AG04449 (cell line): ENCODE measurements at regions not wholly inside any gene's neighbourhood (a gene's known extent, or its start where the extent isn't known, plus 50 kb on each side); places are given as distances from the start of the nearest gene placed in this dataset.

ENCODE experiments used
- CTCF ChIA-PET: fragments of 350-600 bp; formaldehyde crosslinking; extraction: SDS; loops from one replicate; lab custom pipeline; 2021; ENCODE audit warnings: antibody characterized with exemption; lab: Yijun Ruan, JAX
- POLR2A ChIA-PET: fragments of 400-600, 350-600 bp; formaldehyde crosslinking; extraction: SDS; loops from one replicate; lab custom pipeline; 2020; ENCODE audit warnings: antibody characterized with exemption, inconsistent platforms; lab: Yijun Ruan, JAX
- DNase-seq: peaks from one replicate; pipeline ENCODE4 v3.0.0-alpha.2; 2010; ENCODE audit warnings: low read depth, low spot score
- H3K4me3 ChIP-seq: 2 replicates; pipeline ENCODE4 v1.5.1; 2011; ENCODE audit warnings: low read depth, mild to moderate bottlenecking, control low read depth, low read length
- TF ChIP-seq, protein P1 (sequence below): IDR thresholded peaks from one replicate; pipeline ENCODE4 v1.5.1; 2011; ENCODE audit warnings: mild to moderate bottlenecking, moderate library complexity, low read length, control low read depth, inconsistent platforms; ENCODE audit not compliant: insufficient read depth; ENCODE audit errors: missing control alignments

DNA sequence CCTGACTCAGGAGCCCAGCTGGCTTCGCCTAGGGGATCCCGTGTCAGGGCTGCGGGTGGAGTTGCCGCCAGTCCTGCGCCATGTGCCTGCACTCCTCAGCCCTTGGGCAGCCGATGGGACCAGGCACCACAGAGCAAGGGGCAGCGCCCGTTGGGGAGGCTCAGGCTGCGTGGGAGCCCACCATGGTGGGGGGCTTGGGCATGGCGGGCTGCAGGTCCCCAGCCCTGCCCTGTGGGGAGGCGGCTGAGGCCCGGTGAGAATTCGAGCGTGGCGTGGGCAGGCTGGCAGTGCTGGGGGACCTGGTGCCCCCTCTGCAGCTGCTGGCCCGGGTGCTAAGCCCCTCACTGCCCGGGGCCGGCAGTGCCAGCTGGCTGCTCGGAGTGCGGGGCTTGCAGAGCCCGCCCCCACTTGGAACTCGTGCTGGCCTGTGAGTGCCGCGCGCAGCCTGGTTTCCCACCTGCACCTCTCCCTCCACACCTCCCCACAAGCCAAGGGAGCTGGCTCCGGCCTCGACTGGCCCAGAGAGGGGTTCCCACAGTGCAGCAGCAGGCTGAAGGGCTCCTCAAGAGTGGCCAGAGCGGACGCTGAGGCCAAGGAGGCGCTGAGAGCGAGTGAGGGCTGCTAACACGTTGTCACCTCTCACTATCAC is 135.1 kb upstream of the SEL1L start:
- DNase-seq, result no peak
- TF ChIP-seq, protein P1, sequence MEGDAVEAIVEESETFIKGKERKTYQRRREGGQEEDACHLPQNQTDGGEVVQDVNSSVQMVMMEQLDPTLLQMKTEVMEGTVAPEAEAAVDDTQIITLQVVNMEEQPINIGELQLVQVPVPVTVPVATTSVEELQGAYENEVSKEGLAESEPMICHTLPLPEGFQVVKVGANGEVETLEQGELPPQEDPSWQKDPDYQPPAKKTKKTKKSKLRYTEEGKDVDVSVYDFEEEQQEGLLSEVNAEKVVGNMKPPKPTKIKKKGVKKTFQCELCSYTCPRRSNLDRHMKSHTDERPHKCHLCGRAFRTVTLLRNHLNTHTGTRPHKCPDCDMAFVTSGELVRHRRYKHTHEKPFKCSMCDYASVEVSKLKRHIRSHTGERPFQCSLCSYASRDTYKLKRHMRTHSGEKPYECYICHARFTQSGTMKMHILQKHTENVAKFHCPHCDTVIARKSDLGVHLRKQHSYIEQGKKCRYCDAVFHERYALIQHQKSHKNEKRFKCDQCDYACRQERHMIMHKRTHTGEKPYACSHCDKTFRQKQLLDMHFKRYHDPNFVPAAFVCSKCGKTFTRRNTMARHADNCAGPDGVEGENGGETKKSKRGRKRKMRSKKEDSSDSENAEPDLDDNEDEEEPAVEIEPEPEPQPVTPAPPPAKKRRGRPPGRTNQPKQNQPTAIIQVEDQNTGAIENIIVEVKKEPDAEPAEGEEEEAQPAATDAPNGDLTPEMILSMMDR, result no peak
- POLR2A ChIA-PET, result no interaction called here
- CTCF ChIA-PET, result no interaction called here
- H3K4me3 ChIP-seq, result no peak overlapping the region

DNA sequence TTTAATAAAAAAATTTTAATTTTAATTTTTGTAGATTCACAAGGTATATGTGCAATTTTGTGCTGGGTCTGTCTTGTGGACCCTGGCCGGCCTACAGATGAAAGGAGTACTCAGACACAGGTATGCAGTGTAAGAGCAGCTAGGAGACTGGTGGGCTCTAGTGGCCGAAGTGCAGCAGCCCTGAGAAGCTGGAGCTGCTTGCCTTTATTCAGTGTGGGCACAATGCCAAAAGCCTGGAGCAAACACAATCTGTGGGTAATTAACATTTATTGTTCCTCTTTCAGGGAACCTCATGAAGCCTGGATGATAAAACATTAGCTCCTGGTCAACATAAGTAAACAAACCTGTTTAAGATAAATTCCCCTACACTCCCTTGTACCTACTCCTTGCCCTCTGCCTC is 135.7 kb upstream of the SEL1L start:
- ChIA-PET CTCF (no interaction called here), POLR2A (no interaction called here)
- TF ChIP-seq, protein P1, result no peak
- H3K4me3 ChIP-seq, result no peak overlapping the region
- no peak for DNase-seq

DNA sequence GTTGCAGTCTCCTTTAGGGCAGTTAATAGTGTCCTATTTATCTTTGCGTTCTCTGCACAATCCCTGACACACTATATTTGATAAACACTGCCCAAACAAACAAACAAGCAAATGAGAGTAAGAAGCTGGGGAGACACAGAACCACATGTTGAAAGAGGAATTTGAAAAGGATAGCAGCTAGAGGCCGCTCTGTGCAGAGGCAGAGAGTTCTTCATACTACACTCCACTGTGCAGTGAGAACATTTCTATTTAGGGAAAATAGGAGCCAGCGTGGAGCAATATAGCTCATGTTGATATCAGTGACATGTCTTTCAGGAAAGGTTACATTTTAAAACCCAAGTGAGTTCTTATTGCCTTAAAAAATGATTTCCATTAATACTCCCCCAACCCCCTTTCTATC is 140.3 kb upstream of the SEL1L start:
- ChIA-PET CTCF (no interaction called here), POLR2A (no interaction called here)
- no peak overlapping the region for H3K4me3 ChIP-seq
- no peak for DNase-seq
- TF ChIP-seq, protein P1, result no peak

DNA sequence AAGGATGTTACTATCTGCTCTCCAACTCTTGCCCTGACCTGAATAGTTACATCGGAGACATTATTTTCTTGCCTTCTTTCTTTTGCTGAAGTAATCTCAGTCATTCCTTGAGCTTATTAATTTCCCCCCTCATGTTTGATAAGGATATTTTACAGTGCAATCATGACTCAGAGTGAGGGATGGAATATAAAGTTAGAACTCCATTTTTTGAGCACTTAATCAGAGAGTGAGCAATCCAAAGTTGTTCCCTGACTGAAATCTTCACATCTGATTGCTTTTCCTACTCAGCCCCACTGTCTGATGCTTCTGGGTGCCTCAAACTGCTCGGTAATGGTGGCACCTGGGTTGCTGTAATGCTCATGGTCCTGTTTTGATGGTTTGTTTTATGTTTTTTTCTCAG is 142.7 kb upstream of the SEL1L start:
- ChIA-PET POLR2A (no interaction called here), CTCF (no interaction called here)
- DNase-seq, result no peak
- H3K4me3 ChIP-seq, result no peak overlapping the region
- TF ChIP-seq, protein P1, result no peak

DNA sequence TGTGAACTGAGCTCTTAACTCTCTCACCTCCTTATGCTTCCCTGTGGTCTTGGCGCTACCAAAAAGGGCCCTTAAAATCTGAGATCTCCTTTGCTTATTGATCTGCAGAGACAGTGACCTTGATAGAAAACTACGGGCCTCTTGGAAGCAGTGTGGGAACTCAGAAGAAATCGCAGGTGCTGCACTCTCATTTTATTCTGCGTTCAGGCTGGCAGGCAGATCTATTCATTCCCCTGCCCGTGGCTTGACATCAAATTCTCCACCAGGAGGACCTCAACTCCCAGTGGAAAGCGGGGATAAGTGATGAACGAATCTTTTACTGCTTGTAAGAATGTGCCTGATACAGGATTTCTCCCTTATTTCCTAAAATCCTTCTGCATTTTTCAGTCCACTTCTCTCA is 143.2 kb upstream of the SEL1L start:
- TF ChIP-seq, protein P1, result no peak
- no peak overlapping the region for H3K4me3 ChIP-seq
- DNase-seq, result no peak
- ChIA-PET CTCF (no interaction called here), POLR2A (no interaction called here)

DNA sequence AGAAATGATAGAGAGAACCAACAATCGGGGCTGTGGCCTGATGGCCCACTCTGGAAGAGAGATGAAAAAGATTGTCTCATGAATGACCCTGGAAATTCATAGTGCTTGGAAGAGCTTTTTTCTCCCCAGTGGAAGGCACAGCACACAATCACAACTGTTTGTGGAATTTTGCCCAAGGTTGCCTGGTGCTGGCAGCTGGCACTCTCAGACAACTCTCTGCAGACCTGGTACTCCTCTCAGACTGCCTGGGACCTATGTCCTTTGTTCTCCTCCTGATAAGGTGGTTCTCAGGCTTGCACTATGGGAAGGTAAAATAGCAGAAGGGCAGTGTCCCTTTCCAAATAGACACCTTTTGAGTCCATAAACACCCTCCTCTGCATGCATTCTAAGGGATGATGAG is 144.1 kb upstream of the SEL1L start:
- POLR2A ChIA-PET, result no interaction called here
- CTCF ChIA-PET, result no interaction called here

More for the DNA sequence above, 144.1 kb upstream of the SEL1L start:
- TF ChIP-seq, protein P1, result no peak
- no peak overlapping the region for H3K4me3 ChIP-seq
- no peak for DNase-seq
